ENCODE measurements at regions not wholly inside any gene's neighbourhood (a gene's known extent, or its start where the extent isn't known, plus 50 kb on each side); places are given as distances from the start of the nearest gene placed in this dataset.

- Histone ChIP-seq H3K27ac (no peak overlapping the region), H3K4me1 (no peaks in the 10 kb centered on the region), H3K36me3 (ENCODE audit: control insufficient read depth, insufficient read depth, low read length) (no peaks in the 10 kb centered on the region), H3K79me2 (no peaks in the 10 kb centered on the region), H2AFZ (no peak overlapping the region), H3K9ac (no peak overlapping the region), H3K4me3 (ENCODE audit: low read depth, low read length) (no peak overlapping the region), H3K27me3 (ENCODE audit: control insufficient read depth, insufficient read depth, low read length) (no peaks in the 10 kb centered on the region), H3K9me3 (ENCODE audit: control insufficient read depth, low read length) (no peaks in the 10 kb centered on the region), H3K4me2 (ENCODE audit: low read length) (no peak overlapping the region)
- TF ChIP-seq CTCF (IDR thresholded peaks at IDR 0.05), result no peak
These were observed 886.8 kb upstream of the NOVA1 start for GRCh38 chr14:27484633-27485032.

GRCh38 chr14:27485193-27485592, 887.4 kb upstream of the NOVA1 start:
- no peaks in the 10 kb centered on the region for H3K9me3 ChIP-seq (ENCODE audit: control insufficient read depth, low read length)
- H3K27ac ChIP-seq, result no peak overlapping the region
- no peaks in the 10 kb centered on the region for H3K4me1 ChIP-seq
- no peak for TF ChIP-seq CTCF (IDR thresholded peaks at IDR 0.05)
- no peak overlapping the region for H3K9ac ChIP-seq
- H3K4me3 ChIP-seq (ENCODE audit: low read depth, low read length), result no peak overlapping the region
- no peaks in the 10 kb centered on the region for H3K27me3 ChIP-seq (ENCODE audit: control insufficient read depth, insufficient read depth, low read length)
- no peaks in the 10 kb centered on the region for H3K79me2 ChIP-seq
- H3K4me2 ChIP-seq (ENCODE audit: low read length), result no peak overlapping the region
- H3K36me3 ChIP-seq (ENCODE audit: control insufficient read depth, insufficient read depth, low read length), result no peaks in the 10 kb centered on the region
- H2AFZ ChIP-seq, result no peak overlapping the region

GRCh38 chr14:27506272-27506671, 908.4 kb upstream of the NOVA1 start:
- Histone ChIP-seq H3K4me1 (no peaks in the 10 kb centered on the region), H3K4me3 (ENCODE audit: low read depth, low read length) (no peak overlapping the region), H3K4me2 (ENCODE audit: low read length) (no peak overlapping the region), H3K27ac (no peak overlapping the region), H2AFZ (no peak overlapping the region), H3K79me2 (no peaks in the 10 kb centered on the region), H3K9ac (no peak overlapping the region), H3K9me3 (ENCODE audit: control insufficient read depth, low read length) (no peaks in the 10 kb centered on the region), H3K36me3 (ENCODE audit: control insufficient read depth, insufficient read depth, low read length) (no peaks in the 10 kb centered on the region), H3K27me3 (ENCODE audit: control insufficient read depth, insufficient read depth, low read length) (no peaks in the 10 kb centered on the region)
- no peak for TF ChIP-seq CTCF (IDR thresholded peaks at IDR 0.05)

GRCh38 chr14:27528328-27528727, 930.5 kb upstream of the NOVA1 start:
- no peaks in the 10 kb centered on the region for H3K27me3 ChIP-seq (ENCODE audit: control insufficient read depth, insufficient read depth, low read length)

More at GRCh38 chr14:27528328-27528727, 930.5 kb upstream of the NOVA1 start:
- H3K4me2 ChIP-seq (ENCODE audit: low read length), result no peak overlapping the region
- no peaks in the 10 kb centered on the region for H3K79me2 ChIP-seq
- no peaks in the 10 kb centered on the region for H3K9me3 ChIP-seq (ENCODE audit: control insufficient read depth, low read length)
- H3K4me3 ChIP-seq (ENCODE audit: low read depth, low read length), result no peak overlapping the region
- no peaks in the 10 kb centered on the region for H3K36me3 ChIP-seq (ENCODE audit: control insufficient read depth, insufficient read depth, low read length)
- no peak overlapping the region for H3K9ac ChIP-seq
- TF ChIP-seq CTCF (IDR thresholded peaks at IDR 0.05), result no peak
- no peak overlapping the region for H2AFZ ChIP-seq
- H3K4me1 ChIP-seq, result no peaks in the 10 kb centered on the region
- H3K27ac ChIP-seq, result no peak overlapping the region

Data from parathyroid adenoma (tissue), 2 donors.